WTC11 (cell line): ENCODE measurements at regions not wholly inside any gene's neighbourhood (a gene's known extent, or its start where the extent isn't known, plus 50 kb on each side); places are given as distances from the start of the nearest gene placed in this dataset.

Experiments used
- ATAC-seq: fragments of 200-7000 bp; cut with Tn5 transposase; 2 replicates; pipeline ENCODE4 v1.10.0; 2021; ENCODE audit warnings: mild to moderate bottlenecking, moderate library complexity
- CTCF ChIA-PET: fragments of 300-600 bp; sonication (Branson Sonifier 250); formaldehyde crosslinking; loops from one replicate; lab custom pipeline; 2021; ENCODE audit warnings: antibody characterized with exemption; lab: Charles Lee
- POLR2A ChIA-PET: fragments of 350-600 bp; sonication (Branson Sonifier 250); formaldehyde crosslinking; loops from one replicate; lab custom pipeline; 2021; ENCODE audit warnings: antibody characterized with exemption; lab: Charles Lee
- DNase-seq: peaks from one replicate; pipeline ENCODE4 v3.0.0; 2021; ENCODE audit warnings: low spot score
- H3K27ac Mint-ChIP-seq: 2 replicates; pipeline ENCODE4 v1.8.0; 2021; ENCODE audit warnings: mixed read lengths
- H3K27me3 Mint-ChIP-seq: 2 replicates; pipeline ENCODE4 v1.8.0; 2021; ENCODE audit warnings: low read depth, mild to moderate bottlenecking, moderate library complexity, mixed read lengths
- H3K36me3 Mint-ChIP-seq: 2 replicates; pipeline ENCODE4 v1.8.0; 2021; ENCODE audit warnings: mixed read lengths
- H3K4me1 Mint-ChIP-seq: 2 replicates; pipeline ENCODE4 v1.8.0; 2022; ENCODE audit warnings: mixed read lengths
- H3K4me3 Mint-ChIP-seq: 2 replicates; pipeline ENCODE4 v1.8.0; 2021; ENCODE audit warnings: mild to moderate bottlenecking, moderate library complexity, mixed read lengths
- H3K9me3 Mint-ChIP-seq: 2 replicates; pipeline ENCODE4 v1.8.0; 2021; ENCODE audit warnings: mixed read lengths
- E2F1 ChIP-seq: sonication (generic); formaldehyde crosslinking; IDR thresholded peaks from 2 replicates; pipeline ENCODE4 v1.8.0; 2022; ENCODE audit warnings: mild to moderate bottlenecking, missing genetic modification reagents
- ELF4 ChIP-seq: sonication (generic); formaldehyde crosslinking; IDR thresholded peaks from 2 replicates; pipeline ENCODE4 v1.8.1; 2022; ENCODE audit warnings: low read depth, mild to moderate bottlenecking, moderate library complexity, missing genetic modification reagents
- JAZF1 ChIP-seq: fragments of 250-450 bp; sonication (Bioruptor Pico); IDR thresholded peaks from 2 replicates; pipeline ENCODE4 v1.9.0; 2021; ENCODE audit warnings: moderate library complexity, mild to moderate bottlenecking, inconsistent platforms
- NR3C1 ChIP-seq: sonication (generic); formaldehyde crosslinking; conservative IDR thresholded peaks from 2 replicates; pipeline ENCODE4 v1.8.1; 2023; ENCODE audit warnings: low read depth, mild to moderate bottlenecking, missing genetic modification reagents
- PREB ChIP-seq: sonication (generic); formaldehyde crosslinking; IDR thresholded peaks from 2 replicates; pipeline ENCODE4 v1.8.1; 2022; ENCODE audit warnings: mild to moderate bottlenecking, missing genetic modification reagents, moderate library complexity, borderline replicate concordance
- RELA ChIP-seq: sonication (generic); formaldehyde crosslinking; IDR thresholded peaks from 2 replicates; pipeline ENCODE4 v1.8.1; 2022; ENCODE audit warnings: missing genetic modification reagents, mild to moderate bottlenecking, borderline replicate concordance
- SP1 ChIP-seq: sonication (generic); formaldehyde crosslinking; conservative IDR thresholded peaks from 2 replicates; pipeline ENCODE4 v1.8.1; 2022; ENCODE audit warnings: missing genetic modification reagents
- STAT6 ChIP-seq: sonication (generic); formaldehyde crosslinking; conservative IDR thresholded peaks from 2 replicates; pipeline ENCODE4 v1.8.1; 2023; ENCODE audit warnings: mild to moderate bottlenecking, low read depth, missing genetic modification reagents, moderate library complexity
- ZNF121 ChIP-seq: sonication (generic); formaldehyde crosslinking; IDR thresholded peaks from 2 replicates; pipeline ENCODE4 v1.8.0; 2023; ENCODE audit warnings: missing genetic modification reagents
- ZNF219 ChIP-seq: sonication (generic); formaldehyde crosslinking; IDR thresholded peaks from 2 replicates; pipeline ENCODE4 v1.8.0; 2023; ENCODE audit warnings: missing genetic modification reagents, mild to moderate bottlenecking, borderline replicate concordance
- ZNF512 ChIP-seq: sonication (generic); formaldehyde crosslinking; IDR thresholded peaks from 2 replicates; pipeline ENCODE4 v1.8.1; 2022; ENCODE audit warnings: missing genetic modification reagents, borderline replicate concordance
- ZNF671 ChIP-seq: fragments of 250-450 bp; sonication (Bioruptor Pico); IDR thresholded peaks from 2 replicates; pipeline ENCODE4 v1.8.0; 2021; ENCODE audit warnings: mild to moderate bottlenecking
- TF ChIP-seq, protein P1 (sequence below): sonication (generic); formaldehyde crosslinking; IDR thresholded peaks from 2 replicates; pipeline ENCODE4 v1.8.1; 2022; ENCODE audit warnings: low read depth, mild to moderate bottlenecking, moderate library complexity, missing genetic modification reagents, borderline replicate concordance
- TF ChIP-seq, protein P2 (sequence below): sonication (generic); formaldehyde crosslinking; IDR thresholded peaks from 2 replicates; pipeline ENCODE4 v1.8.1; 2023; ENCODE audit warnings: mild to moderate bottlenecking, missing genetic modification reagents, moderate library complexity
- TF ChIP-seq, protein P3 (sequence below): fragments of 250-450 bp; sonication (Bioruptor Pico); IDR thresholded peaks from 2 replicates; pipeline ENCODE4 v1.9.0; 2021; ENCODE audit warnings: mild to moderate bottlenecking, borderline replicate concordance
- TF ChIP-seq, protein P4 (sequence below): sonication (generic); formaldehyde crosslinking; IDR thresholded peaks from 2 replicates; pipeline ENCODE4 v1.8.1; 2023; ENCODE audit warnings: mild to moderate bottlenecking, missing genetic modification reagents, moderate library complexity

- TF ChIP-seq ZNF121 (CRISPR knock-in tag) (no peak), NR3C1 (CRISPR knock-in tag) (no peak), ZNF219 (no peak), PREB (no peak), E2F1 (no peak), SP1 (CRISPR knock-in tag) (no peak), JAZF1 (no peak)
- TF ChIP-seq, protein P1, sequence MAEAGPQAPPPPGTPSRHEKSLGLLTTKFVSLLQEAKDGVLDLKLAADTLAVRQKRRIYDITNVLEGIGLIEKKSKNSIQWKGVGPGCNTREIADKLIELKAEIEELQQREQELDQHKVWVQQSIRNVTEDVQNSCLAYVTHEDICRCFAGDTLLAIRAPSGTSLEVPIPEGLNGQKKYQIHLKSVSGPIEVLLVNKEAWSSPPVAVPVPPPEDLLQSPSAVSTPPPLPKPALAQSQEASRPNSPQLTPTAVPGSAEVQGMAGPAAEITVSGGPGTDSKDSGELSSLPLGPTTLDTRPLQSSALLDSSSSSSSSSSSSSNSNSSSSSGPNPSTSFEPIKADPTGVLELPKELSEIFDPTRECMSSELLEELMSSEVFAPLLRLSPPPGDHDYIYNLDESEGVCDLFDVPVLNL (CRISPR knock-in tag): no peak
- TF ChIP-seq, protein P2, sequence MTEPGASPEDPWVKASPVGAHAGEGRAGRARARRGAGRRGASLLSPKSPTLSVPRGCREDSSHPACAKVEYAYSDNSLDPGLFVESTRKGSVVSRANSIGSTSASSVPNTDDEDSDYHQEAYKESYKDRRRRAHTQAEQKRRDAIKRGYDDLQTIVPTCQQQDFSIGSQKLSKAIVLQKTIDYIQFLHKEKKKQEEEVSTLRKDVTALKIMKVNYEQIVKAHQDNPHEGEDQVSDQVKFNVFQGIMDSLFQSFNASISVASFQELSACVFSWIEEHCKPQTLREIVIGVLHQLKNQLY (CRISPR knock-in tag): no peak
Observed at GRCh38 chr12:105970885-105971284, 167.9 kb downstream of the NUAK1 start (continued).

GRCh38 chr12:105974738-105975137 is 164.0 kb downstream of the NUAK1 start:
- DNase-seq (no peak), ATAC-seq (no peak)
- CTCF ChIA-PET: no interaction called here
- Mint-ChIP-seq H3K27ac (no peak overlapping the region), H3K36me3 (no peaks in the 10 kb centered on the region), H3K4me1 (no peaks in the 10 kb centered on the region), H3K4me3 (no peak overlapping the region), H3K9me3 (peaks cover 11% of the 10 kb centered on the region), H3K27me3 (no peaks in the 10 kb centered on the region; the same call in 1 of the 2 replicates)
- POLR2A ChIA-PET: interaction anchor here (0.6 kb wide), 1 partner anchor 935 kb away, joined by 5 read pairs; no protein-coding TSS in a partner anchor
- TF ChIP-seq JAZF1 (no peak), ZNF671 (no peak), ELF4 (no peak)
- TF ChIP-seq, protein P1 (CRISPR knock-in tag): no peak

DNA sequence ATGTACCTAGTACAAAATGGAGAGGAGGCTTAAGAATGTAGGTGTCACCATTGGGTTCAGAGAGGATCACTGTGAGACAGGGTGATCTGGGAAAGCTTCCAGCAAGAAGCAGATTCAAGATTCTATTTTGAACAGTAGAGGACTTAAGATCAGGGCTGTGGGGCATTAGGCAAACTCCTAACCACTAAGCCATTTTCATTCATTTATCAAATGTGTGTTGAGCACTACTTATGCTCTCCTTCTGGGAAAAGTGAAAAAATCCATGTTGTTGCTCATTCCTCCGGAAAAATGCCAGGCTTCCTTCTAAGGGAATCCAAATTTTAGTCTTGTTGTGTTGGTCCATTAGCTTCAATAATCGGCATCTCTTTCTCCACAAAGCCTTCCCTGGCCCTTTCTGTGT is 163.4 kb downstream of the NUAK1 start:
- ATAC-seq: no peak
- Mint-ChIP-seq H3K4me3 (no peak overlapping the region), H3K27ac (no peak overlapping the region), H3K4me1 (peaks cover under 1% of the 10 kb centered on the region), H3K27me3 (no peaks in the 10 kb centered on the region; the same call in 1 of the 2 replicates), H3K36me3 (no peaks in the 10 kb centered on the region), H3K9me3 (peaks cover 11% of the 10 kb centered on the region)
- ChIA-PET POLR2A (interaction anchor here (0.7 kb wide), 1 partner anchor 172 kb away, joined by 3 read pairs; no protein-coding TSS in a partner anchor), CTCF (interaction anchor here (1.2 kb wide), 1 partner anchor 271 kb away, joined by 3 read pairs; no protein-coding TSS in a partner anchor)
- no peak for DNase-seq
- TF ChIP-seq, protein P3, sequence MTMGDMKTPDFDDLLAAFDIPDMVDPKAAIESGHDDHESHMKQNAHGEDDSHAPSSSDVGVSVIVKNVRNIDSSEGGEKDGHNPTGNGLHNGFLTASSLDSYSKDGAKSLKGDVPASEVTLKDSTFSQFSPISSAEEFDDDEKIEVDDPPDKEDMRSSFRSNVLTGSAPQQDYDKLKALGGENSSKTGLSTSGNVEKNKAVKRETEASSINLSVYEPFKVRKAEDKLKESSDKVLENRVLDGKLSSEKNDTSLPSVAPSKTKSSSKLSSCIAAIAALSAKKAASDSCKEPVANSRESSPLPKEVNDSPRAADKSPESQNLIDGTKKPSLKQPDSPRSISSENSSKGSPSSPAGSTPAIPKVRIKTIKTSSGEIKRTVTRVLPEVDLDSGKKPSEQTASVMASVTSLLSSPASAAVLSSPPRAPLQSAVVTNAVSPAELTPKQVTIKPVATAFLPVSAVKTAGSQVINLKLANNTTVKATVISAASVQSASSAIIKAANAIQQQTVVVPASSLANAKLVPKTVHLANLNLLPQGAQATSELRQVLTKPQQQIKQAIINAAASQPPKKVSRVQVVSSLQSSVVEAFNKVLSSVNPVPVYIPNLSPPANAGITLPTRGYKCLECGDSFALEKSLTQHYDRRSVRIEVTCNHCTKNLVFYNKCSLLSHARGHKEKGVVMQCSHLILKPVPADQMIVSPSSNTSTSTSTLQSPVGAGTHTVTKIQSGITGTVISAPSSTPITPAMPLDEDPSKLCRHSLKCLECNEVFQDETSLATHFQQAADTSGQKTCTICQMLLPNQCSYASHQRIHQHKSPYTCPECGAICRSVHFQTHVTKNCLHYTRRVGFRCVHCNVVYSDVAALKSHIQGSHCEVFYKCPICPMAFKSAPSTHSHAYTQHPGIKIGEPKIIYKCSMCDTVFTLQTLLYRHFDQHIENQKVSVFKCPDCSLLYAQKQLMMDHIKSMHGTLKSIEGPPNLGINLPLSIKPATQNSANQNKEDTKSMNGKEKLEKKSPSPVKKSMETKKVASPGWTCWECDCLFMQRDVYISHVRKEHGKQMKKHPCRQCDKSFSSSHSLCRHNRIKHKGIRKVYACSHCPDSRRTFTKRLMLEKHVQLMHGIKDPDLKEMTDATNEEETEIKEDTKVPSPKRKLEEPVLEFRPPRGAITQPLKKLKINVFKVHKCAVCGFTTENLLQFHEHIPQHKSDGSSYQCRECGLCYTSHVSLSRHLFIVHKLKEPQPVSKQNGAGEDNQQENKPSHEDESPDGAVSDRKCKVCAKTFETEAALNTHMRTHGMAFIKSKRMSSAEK (CRISPR knock-in tag): no peak
- TF ChIP-seq RELA (CRISPR knock-in tag): no peak
- no peak for TF ChIP-seq STAT6 (CRISPR knock-in tag)
- TF ChIP-seq, protein P4, sequence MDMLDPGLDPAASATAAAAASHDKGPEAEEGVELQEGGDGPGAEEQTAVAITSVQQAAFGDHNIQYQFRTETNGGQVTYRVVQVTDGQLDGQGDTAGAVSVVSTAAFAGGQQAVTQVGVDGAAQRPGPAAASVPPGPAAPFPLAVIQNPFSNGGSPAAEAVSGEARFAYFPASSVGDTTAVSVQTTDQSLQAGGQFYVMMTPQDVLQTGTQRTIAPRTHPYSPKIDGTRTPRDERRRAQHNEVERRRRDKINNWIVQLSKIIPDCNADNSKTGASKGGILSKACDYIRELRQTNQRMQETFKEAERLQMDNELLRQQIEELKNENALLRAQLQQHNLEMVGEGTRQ: no peak
- no peak for TF ChIP-seq ZNF512 (CRISPR knock-in tag)
